IMR-90 (cell line): ENCODE measurements at regions not wholly inside any gene's neighbourhood (a gene's known extent, or its start where the extent isn't known, plus 50 kb on each side); places are given as distances from the start of the nearest gene placed in this dataset.

Experiments
- CEBPB ChIP-seq: IDR thresholded peaks from 2 replicates; pipeline ENCODE4 v1.6.1; 2012; ENCODE audit warnings: low read depth, low read length, improper control_type of control experiment
- MAFK ChIP-seq: IDR thresholded peaks from 2 replicates; pipeline ENCODE4 v1.6.1; 2012; ENCODE audit warnings: low read depth, low read length, improper control_type of control experiment
- MXI1 ChIP-seq: IDR thresholded peaks from 2 replicates; pipeline ENCODE4 v1.6.1; 2012; ENCODE audit warnings: low read depth, mild to moderate bottlenecking, low read length, moderate library complexity, borderline replicate concordance
- POLR2A ChIP-seq: IDR thresholded peaks from 2 replicates; pipeline ENCODE4 v1.6.1; 2012; ENCODE audit warnings: mild to moderate bottlenecking, low read depth, low read length
- RAD21 ChIP-seq: IDR thresholded peaks from 2 replicates; pipeline ENCODE4 v1.6.1; 2012; ENCODE audit warnings: low read length, improper control_type of control experiment
- RFX5 ChIP-seq: IDR thresholded peaks from 2 replicates; pipeline ENCODE4 v1.8.0; 2012; ENCODE audit warnings: low read depth, mild to moderate bottlenecking, low read length, moderate library complexity
- SMC3 ChIP-seq: fragments of 150-350 bp; IDR thresholded peaks from 2 replicates; pipeline ENCODE4 v1.6.1; 2016; ENCODE audit warnings: low read depth, mild to moderate bottlenecking, antibody characterized with exemption, low read length, moderate library complexity
- TF ChIP-seq, protein P1 (sequence below): conservative IDR thresholded peaks from 2 replicates; pipeline ENCODE4 v1.5.1; 2012; ENCODE audit warnings: mild to moderate bottlenecking, low read depth, low read length, improper control_type of control experiment

DNA sequence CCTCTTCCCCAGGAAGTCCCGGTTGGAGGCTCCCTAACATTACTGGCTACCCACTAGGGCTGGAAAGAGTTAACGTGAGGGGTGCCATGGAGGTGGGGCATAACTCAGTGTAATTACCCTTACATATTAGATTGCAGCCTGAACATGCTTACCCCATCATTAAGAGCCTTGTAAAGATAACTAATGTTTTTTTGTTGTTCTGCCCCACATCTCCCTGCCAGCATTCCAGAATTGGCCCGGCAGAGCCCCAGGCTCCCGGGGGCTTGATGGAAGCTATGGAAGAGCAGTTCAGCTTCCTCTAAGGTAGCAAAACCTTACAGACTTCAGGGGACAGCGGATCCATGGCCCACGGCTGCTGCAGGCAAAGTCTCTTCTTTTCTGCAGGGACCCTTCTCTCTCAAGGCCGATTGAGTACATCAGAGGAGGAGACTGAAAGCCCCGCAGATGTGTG lies 166.1 kb upstream of the FOXQ1 start:
- no peak for TF ChIP-seq CEBPB
- TF ChIP-seq POLR2A = no peak
- TF ChIP-seq, protein P1, sequence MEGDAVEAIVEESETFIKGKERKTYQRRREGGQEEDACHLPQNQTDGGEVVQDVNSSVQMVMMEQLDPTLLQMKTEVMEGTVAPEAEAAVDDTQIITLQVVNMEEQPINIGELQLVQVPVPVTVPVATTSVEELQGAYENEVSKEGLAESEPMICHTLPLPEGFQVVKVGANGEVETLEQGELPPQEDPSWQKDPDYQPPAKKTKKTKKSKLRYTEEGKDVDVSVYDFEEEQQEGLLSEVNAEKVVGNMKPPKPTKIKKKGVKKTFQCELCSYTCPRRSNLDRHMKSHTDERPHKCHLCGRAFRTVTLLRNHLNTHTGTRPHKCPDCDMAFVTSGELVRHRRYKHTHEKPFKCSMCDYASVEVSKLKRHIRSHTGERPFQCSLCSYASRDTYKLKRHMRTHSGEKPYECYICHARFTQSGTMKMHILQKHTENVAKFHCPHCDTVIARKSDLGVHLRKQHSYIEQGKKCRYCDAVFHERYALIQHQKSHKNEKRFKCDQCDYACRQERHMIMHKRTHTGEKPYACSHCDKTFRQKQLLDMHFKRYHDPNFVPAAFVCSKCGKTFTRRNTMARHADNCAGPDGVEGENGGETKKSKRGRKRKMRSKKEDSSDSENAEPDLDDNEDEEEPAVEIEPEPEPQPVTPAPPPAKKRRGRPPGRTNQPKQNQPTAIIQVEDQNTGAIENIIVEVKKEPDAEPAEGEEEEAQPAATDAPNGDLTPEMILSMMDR = no peak
- no peak for TF ChIP-seq MAFK
- TF ChIP-seq RFX5 = no peak
- no peak for TF ChIP-seq RAD21
- TF ChIP-seq SMC3 = no peak
- TF ChIP-seq MXI1 = no peak
